IMR-90 (cell line): ENCODE measurements at regions not wholly inside any gene's neighbourhood (a gene's known extent, or its start where the extent isn't known, plus 50 kb on each side); places are given as distances from the start of the nearest gene placed in this dataset.

Experiments
- CTCF ChIP-seq: conservative IDR thresholded peaks from 2 replicates; pipeline ENCODE4 v1.5.1; 2012; ENCODE audit warnings: mild to moderate bottlenecking, low read depth, low read length, improper control_type of control experiment
- MAFK ChIP-seq: IDR thresholded peaks from 2 replicates; pipeline ENCODE4 v1.6.1; 2012; ENCODE audit warnings: low read depth, low read length, improper control_type of control experiment
- POLR2A ChIP-seq: IDR thresholded peaks from 2 replicates; pipeline ENCODE4 v1.6.1; 2012; ENCODE audit warnings: mild to moderate bottlenecking, low read depth, low read length

- TF ChIP-seq MAFK (0 out of 2 replicates have a peak, but pooled peaks have one; percentile 13), POLR2A (no peak), CTCF (no peak)
These were observed 147.0 kb upstream of the KCNMB2 start for GRCh38 chr3:178389258-178389657.
